ENCODE measurements at regions not wholly inside any gene's neighbourhood (a gene's known extent, or its start where the extent isn't known, plus 50 kb on each side); places are given as distances from the start of the nearest gene placed in this dataset.
"Not testable (repeated sequence)": the region's sequence is repeated elsewhere in the genome, so short reads cannot be mapped to it uniquely, and the experiment has no call there.

DNA sequence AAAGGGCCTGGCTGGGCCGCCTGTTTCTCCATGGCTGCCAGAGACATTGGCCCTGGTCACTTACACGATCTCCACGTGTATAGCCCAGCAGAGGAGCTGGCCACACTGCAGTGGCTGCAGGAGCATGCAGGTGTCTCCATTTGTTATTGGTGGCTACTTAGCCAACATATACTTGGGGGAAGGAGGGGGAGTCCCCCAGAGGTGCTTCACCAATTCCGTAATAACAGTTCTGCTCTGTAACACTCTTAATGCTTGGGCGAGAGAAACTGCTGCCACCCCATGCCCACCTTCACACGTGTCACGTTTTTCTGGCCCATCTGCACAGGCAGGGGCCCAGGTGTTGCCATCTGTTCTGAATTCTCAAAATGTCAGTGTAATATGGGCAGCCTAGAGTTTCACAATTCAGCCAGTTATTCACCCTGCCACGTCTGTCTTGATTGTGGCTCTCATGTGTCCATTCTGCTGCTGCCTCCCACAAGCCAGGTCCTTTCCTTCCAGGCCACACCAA is 353.5 kb downstream of the BCL2L11 start:
- DNase-seq (ENCODE audit: low spot score), result not testable (repeated sequence)

DNA sequence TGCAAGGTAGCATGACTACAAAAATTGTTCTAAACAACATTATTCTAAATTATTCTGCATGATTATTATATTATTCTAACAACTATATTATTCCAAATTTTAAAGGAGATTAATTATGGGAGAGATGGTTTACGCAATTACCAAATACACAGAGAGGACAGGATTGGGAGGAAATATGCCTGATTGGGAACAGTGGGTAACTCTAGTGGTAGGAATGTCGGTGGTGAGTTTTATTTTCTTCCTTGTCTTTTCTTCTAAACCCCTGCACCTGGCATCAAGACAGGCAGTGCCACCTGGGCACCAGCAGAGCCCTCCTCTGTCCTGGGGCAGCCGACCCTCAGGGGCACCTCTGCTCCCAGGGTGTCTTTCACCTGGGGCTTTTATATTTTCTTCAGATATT is 357.6 kb downstream of the BCL2L11 start:
- DNase-seq (ENCODE audit: low spot score), result not testable (repeated sequence)

DNA sequence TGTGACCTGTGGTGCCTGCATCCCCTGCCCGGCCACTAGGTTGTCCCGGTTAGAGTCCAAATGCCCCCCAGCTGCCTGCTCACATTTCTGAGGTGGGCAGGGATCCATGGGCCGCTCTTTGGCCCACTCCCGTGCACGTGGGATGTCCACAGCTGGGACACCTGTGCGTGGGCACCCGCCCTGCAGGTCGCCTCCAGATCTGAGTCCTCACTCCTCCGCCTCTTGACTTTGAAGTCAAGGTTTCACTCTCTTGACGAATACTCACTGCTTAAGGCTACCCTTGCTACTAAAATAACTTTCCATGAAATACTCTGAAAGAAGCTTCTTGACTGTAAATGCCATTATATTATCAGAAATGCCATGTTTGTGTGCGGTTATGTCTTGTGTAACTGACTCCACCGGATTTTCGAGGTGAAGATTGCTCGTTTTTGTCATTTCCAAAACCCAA is 358.2 kb downstream of the BCL2L11 start:
- DNase-seq (ENCODE audit: low spot score), result not testable (repeated sequence)

DNA sequence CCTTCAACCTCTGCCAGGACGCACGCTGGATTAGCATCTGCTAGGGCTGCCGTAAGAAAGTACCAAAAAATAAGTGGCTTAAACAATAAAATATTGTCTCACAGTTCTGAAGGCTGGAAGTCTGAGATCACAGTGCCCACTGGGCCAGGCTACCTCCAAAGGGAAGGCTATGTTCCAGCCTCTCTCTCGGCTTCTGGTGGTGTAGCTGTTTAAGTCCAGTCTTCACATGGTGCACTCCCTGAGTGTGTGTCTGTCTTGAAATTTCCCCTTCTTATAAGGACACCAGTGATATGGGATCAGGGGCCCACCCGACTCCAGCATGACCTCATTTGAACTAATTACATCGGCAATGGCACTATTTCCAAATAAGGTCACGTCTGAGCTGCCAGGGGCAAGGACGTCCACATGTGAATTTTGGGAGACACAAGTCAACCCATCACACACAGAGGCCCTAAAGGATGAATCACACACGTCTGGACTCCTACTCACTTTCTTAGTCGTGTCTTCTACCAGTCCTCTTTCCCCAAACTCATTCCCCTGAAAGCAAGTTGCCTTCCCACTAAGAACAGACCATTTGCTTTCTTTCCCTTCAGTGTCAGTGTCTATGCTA is 359.4 kb downstream of the BCL2L11 start:
- DNase-seq (ENCODE audit: low spot score), result not testable (repeated sequence)

DNA sequence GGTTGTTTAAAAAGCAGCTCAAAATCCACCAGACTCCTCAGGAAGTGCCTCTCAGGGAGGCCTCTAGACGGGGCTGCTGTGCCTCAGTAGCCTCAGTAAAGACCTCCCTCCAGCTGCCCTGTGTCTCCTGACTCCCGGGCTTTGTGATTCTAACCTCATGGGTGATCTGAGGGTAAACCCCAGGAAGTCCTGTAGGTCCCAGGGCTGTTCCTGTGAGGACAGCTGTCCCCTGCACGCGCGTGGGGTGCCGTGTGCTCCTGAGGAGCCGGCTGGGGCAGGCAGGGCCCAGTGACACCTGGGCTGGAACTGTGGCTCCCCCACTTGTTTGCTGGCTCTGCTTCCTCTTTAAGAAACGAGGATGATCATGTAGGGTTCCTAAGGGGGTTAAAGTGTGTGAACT is 359.9 kb downstream of the BCL2L11 start:
- not testable (repeated sequence) for DNase-seq (ENCODE audit: low spot score)

DNA sequence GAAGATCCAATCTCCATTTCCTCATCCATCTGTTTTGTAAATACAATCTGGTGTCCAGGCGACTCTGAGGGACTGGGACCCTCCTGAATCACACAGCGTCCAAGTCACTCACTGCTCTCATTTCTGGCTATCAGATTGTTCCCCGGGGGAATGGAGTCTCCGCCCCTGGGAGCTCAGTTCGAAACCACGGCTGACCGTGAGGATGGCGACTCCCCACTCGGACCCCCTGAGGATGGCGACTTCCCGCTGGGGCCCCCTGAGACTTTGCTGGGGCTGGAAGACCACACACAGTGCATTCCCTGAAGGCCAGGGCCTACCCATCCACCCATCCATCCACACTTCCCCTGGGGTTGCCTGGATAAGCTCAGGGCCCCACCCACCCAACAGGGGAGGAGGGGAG is 360.5 kb downstream of the BCL2L11 start:
- not testable (repeated sequence) for DNase-seq (ENCODE audit: low spot score)

DNA sequence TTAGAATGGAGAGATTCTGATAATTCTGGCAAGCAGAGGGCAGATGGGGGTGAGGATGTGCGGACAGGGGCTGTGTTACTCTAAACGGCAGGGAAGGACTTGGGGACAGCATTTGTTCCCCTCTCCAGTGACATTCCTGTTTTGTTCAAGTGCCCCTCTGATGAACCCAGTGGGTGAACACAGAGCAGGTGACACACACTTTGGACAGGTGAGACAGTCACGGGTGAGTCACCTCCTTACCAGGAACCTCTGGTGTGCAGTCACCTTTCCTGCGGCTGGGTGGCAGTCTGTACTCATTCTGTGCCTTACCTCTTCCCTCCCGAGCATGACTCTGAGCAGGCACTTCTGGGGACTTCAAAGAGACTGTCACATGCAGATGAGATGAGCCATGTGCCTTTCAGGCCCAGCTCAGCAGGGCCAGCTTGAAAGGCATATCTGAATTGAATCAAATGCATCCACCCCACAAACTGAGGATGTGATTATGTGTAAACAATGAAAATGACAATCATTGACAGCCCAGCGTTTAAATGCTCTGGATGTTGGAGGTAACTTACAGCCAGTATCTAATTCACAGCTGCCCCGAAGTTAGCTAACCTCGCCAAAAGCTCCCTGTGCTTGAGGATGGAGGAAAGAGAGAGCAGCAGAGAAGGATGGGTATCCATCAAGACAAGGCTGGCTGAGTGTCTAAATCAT is 362.4 kb downstream of the BCL2L11 start:
- not testable (repeated sequence) for DNase-seq (ENCODE audit: low spot score)

DNA sequence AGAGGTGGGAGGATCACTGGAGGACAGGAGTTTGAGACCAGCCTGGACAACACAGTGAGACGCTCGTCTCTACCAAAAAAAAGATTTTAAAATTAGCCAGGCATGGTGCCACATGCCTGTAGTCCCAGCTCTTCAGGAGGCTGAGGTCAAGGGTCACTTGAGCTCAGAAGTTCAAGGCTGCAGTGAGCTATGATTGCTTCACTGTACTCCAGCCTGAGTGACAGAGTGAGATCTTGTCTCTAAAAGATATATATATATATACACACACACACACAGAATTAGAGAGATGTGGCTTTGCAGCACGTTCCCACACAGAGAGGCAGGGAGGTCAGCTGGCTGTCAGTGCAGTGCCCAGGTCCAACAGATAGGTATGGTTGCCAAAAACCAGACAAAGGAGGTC is 363.4 kb downstream of the BCL2L11 start:
- DNase-seq (ENCODE audit: low spot score), result not testable (repeated sequence)

DNA sequence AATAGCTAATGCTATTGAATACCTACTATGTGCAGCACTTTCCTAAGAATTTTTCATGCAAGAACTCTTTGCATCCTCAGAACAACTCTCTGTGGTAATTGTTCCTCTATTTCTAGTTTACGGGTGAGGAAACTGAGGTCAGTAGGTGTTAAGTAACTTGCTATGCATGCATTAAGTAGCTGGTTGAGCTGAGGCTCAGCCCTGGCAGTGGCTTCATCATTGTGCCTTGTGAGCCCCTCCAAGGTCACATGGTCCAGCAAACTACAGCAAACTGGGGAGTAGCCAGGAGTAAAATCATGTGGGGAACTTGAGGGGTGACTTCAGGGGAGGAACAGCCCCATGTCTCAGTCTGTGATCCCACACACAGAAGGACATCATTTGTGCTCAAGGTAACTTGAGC is 365.2 kb downstream of the BCL2L11 start:
- DNase-seq (ENCODE audit: low spot score), result not testable (repeated sequence)

DNA sequence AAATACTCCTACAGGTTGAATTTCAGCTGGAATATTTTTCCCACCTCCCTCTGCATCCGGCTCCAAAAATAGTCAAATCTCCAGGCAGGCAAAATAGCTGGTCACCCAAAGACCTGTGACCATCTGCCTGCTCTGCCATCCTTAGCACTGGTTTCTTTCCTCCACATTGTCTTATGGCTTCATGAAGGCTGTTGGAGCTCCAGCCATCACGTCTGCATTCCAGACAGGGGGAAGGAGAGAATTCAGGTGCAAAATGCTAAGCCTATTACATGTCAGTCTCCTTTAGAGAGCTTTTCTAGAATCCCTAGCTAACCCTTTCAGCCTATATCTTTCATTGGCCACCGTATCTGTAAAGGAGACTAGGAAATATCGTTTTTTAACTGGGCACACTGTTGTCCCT is 367.7 kb downstream of the BCL2L11 start:
- DNase-seq (ENCODE audit: low spot score), result not testable (repeated sequence)

DNA sequence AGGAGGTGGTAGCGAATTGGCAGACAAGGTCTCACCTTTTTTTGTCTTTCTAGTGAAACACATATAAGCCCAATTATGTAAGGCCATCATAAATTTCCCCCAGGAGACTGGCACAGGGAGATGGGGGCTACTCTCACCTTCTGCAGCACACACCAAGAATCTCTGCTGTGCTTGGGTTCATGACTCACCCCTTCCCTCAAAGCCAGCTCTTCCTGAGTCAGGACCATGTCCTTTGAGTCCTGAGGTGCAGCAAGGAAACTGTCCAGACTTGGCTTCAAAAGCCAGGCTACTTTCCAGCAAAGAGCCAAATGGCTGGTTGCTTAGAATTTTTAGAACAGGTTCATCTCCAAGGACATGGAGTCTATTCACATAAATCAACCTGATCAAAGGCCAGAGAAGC is 368.7 kb downstream of the BCL2L11 start:
- not testable (repeated sequence) for DNase-seq (ENCODE audit: low spot score)

DNA sequence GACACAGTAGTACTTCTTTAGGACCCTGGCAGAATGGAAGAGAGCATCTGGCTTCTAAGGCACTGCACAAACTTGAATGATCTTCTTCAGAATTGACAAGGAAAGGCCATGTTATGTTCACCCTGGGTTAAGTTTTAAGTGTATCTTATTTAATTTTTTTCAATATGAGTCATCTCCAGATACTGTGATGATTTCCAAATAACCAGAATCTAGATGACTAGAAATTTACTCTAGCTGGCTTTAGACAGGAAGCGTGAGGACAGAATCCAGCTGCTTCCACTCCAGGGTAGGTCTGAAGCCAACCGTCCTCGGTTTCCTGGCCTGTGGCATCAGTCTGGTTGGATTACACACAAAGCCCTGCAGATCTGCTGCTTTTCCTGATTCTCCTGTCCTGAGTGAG is 370.5 kb downstream of the BCL2L11 start:
- not testable (repeated sequence) for DNase-seq (ENCODE audit: low spot score)

DNA sequence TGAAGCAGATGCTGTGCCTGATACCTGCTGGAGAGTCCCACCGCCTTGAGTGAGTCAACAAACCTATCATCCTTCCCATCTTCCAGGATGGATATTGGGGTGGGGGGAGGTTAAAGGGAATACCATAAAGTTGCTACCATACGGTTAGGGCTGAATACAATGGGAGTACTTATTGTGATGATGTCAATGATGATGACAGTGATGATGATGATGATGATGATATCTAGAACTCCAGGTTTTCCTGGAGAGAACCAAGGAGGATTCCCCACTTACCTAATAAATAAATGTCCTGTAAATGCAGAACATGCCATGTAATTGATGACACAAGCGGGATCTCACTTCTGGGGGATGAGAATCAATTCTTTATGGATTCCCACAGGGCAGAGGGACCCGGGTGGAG is 370.9 kb downstream of the BCL2L11 start:
- DNase-seq (ENCODE audit: low spot score), result not testable (repeated sequence)

DNA sequence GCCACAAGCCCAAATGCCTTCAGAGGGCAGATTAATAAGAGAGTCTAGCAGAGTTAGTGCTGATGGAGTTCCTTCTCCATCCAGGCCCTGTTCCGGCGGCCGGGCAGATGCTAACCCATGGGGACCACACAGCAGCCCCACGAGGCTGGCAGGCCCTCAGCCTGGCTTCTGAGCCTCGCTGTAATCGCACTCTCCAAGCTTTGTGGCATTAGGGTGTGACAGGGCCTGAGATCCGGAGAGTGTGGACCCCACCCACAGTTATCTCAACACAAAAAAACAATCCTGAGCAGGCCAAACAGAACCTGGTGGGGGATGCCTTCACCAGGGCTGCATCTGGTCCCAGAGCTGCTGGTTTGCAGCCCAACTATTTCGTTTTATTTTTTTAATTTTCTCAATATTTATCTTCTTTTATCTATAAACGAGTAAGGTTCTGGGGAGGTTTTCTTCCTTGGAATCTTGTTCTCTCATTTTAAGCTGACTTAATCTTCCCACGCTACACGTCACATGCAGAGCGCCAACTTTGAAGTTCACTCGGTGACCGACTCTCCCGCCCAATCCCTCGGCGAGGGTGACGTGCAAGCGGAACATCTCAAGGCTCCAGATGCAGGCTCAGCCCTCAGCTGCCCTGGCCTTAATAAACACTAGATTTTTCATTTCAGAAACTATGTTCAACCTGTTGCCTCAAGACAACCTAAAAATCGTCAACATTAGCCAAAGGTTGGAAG is 372.4 kb downstream of the BCL2L11 start:
- not testable (repeated sequence) for DNase-seq (ENCODE audit: low spot score)

DNA sequence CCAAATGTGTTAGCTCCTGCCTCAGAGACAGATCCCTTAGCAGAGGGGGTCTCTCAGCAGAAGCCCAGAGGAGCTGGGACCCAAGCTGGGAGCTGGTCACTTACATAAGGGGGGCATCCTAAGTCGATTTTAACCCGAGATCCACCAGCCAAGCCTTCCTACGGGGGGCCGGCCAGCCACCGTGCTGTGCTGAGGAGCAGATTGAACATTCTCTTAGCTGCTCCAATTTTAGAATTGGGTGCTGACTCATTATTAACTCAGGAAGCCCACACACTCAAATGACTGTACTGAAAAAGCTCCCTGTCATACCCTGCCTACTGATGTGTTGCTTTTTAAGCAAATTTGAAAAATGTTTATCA is 373.0 kb downstream of the BCL2L11 start:
- DNase-seq (ENCODE audit: low spot score), result not testable (repeated sequence)

DNA sequence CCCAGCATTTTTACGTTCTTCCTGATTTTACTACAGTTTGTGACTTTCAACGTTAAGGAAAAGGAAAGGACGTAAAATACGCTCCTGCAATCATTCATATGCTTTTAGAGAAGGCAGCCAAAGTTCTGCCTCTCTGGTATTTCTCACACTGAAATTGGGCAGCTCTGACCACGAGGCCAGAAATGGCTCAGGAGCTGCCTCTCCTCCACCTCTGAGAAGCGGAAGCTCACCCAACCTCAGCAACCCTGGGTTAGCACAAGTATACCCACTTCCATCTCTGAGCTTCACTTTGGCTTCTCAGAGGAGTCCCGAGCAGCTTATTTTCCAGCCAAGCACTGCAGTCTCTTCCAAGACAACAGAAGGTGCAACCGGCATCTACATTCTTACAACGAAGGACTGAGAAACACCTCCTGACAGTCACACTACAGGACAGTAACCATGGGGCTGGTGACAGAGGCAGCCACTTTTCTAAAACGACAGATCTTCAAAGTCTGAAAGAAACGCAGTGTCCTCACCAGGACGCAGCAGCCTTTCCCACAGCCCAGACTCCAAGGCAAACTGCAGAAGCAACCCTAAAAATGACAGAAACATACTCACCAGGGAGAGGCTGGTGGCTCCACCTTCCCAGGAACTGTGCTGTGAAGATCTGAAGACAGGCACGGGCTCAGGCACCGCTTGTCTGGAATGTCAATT is 373.7 kb downstream of the BCL2L11 start:
- not testable (repeated sequence) for DNase-seq (ENCODE audit: low spot score)

DNA sequence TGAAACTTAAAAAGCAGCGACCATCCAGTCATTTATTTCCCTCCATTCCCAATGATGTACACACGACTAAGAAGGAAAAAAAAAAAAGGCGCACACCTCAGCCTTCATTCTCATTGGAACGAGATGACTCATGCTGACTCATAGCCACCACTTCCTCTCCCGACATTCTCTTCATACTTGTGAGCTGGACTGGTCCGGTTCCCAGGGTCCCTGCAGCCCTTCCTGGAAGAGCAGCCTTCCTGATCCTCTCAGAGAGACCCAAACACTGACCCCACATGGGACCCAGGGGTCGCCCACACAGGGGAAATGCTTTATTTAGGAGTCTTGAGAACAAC is 374.2 kb downstream of the BCL2L11 start:
- DNase-seq (ENCODE audit: low spot score), result not testable (repeated sequence)

DNA sequence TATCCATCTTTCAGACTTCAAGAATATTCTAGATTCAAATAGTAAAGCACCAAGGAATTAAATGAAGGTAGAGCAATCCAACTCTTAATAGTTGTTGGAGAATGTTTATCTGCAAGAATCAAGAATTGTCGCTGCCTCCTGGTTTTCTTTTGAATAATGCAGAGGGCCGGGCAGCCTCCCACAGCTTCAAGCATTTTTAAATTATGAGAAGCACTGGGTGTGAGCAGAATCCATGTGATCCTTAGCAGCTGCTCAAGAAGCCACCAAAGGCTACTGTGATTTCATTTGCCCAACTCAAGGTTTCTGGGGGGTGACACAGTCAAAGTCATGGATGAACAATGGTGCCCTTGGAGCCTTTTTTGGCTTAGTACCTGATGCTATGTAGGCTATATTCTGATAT is 374.9 kb downstream of the BCL2L11 start:
- not testable (repeated sequence) for DNase-seq (ENCODE audit: low spot score)

DNA sequence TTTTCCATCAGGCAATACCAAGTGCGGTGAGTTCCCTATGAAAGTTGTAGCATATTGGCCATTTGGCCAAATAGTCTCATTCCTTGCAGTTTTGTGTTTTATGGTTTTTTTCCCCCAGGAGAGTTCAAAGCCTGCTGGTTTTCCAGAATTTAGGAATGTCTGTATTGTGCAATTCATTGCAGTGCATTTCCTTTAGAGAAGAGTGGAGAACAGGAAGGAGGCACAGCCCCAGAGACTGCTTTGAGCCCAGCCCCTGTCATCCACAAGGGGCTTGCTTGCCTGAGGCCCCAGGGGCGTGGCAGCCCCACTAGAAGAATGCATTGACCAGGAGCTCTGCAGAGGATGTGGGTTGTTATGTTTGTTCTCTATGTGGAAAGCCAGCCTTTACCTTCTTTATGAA is 375.5 kb downstream of the BCL2L11 start:
- DNase-seq (ENCODE audit: low spot score), result not testable (repeated sequence)

DNA sequence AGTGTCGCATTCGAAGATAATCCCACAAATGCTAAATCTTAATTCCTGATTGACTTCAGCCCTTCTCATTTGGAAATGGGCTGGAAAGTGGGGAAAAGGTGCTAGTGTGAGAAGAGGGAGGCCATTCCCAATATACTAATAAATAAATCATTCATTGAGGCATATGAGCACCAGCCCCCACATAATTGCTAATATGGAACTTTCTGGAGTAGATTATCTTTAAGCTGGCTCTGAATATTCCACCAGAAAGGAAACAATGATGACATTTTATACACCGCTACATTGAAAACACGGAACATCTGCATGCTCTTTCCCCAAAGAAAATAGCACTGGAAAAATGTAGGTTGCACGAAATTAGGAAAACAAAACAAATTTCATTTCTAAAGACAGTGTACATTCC is 376.1 kb downstream of the BCL2L11 start:
- DNase-seq (ENCODE audit: low spot score), result not testable (repeated sequence)

DNA sequence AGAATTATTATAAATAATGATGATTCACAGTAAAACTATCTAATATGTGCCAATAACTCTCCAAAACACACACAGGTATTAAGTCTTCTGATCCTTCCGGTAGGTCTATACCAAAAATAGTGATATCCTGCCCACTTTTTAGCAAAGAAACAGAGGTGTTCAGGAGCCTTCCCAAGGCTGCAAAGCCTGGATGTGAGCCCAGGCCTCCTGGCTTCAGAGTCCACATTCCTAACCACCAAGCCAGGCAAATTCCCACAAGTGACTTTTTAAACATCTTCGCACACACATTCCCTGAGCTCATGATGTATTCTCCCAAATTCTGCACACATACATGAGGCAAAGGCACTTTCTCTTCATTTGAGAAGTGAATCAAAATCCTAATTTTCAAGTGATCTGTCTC is 376.6 kb downstream of the BCL2L11 start:
- DNase-seq (ENCODE audit: low spot score), result not testable (repeated sequence)

DNA sequence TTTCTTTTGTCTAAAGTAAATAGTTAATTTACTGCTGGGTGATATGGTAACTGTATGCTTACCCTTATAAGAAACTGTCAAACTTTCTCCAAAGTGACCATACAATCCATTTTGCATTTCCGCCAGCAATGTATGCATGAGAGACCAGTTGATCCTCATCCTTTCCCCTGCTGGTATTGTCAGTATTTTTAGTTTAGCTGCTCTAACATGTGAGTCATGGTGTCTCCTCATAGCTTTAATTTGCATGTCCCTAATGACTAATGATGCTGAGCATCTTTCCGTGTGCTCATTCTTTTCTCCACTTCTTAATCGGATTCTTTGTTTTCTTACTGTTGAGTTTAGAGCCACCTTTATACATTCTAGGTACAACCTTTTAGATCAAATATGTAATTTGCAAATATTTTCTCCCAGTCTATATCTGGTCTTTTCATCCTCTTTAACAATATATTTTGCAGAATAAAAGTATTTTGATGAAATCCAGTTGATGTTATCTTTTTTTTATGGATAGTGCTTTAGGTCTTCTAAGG is 379.9 kb downstream of the BCL2L11 start:
- not testable (repeated sequence) for DNase-seq (ENCODE audit: low spot score)
